HEK293T (cell line): ENCODE measurements at regions not wholly inside any gene's neighbourhood (a gene's known extent, or its start where the extent isn't known, plus 50 kb on each side); places are given as distances from the start of the nearest gene placed in this dataset.

Experiments used
- CTBP1 ChIP-seq: fragments of 450-650 bp; IDR thresholded peaks from 2 replicates; pipeline ENCODE4 v1.6.1; 2016; ENCODE audit warnings: borderline replicate concordance
- FOXA1 ChIP-seq: fragments of 450-650 bp; IDR thresholded peaks from 2 replicates; pipeline ENCODE4 v1.6.1; 2016; ENCODE audit warnings: mild to moderate bottlenecking
- LEF1 ChIP-seq: fragments of 450-650 bp; IDR thresholded peaks from 2 replicates; pipeline ENCODE4 v1.6.1; 2017; ENCODE audit warnings: mild to moderate bottlenecking, borderline replicate concordance
- NFRKB ChIP-seq: fragments of 450-650 bp; IDR thresholded peaks from 2 replicates; pipeline ENCODE4 v1.6.1; 2016; ENCODE audit warnings: mild to moderate bottlenecking, moderate library complexity
- PKNOX1 ChIP-seq: fragments of 450-650 bp; IDR thresholded peaks from 2 replicates; pipeline ENCODE4 v1.6.1; 2016
- SP1 ChIP-seq: fragments of 450-650 bp; IDR thresholded peaks from 2 replicates; pipeline ENCODE4 v1.6.1; 2017
- SUZ12 ChIP-seq: fragments of 450-650 bp; IDR thresholded peaks from 2 replicates; pipeline ENCODE4 v1.6.1; 2016; ENCODE audit warnings: mild to moderate bottlenecking
- TARDBP ChIP-seq: fragments of 450-650 bp; IDR thresholded peaks from 2 replicates; pipeline ENCODE4 v1.6.1; 2016

DNA sequence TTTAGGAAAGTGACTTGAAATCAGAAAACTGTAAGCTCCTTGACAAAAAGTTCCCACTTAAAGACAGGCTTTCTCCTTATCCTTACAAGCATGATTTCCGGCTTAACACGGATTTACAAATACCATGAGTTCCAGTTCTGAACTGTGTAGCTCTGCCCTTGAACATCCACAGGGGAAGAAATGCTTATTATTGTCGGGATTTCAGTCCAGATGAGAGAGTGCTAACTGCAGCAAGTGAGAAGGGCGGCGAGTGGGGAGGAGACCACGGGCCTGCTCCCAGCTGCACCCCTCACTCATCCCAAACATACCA is 73.1 kb downstream of the LRRC30 start:
- TF ChIP-seq FOXA1 (no peak), CTBP1 (no peak), SUZ12 (no peak), LEF1 (no peak), SP1 (no peak), TARDBP (no peak), NFRKB (no peak), PKNOX1 (no peak)
